H1 (cell line): ENCODE measurements at regions not wholly inside any gene's neighbourhood (a gene's known extent, or its start where the extent isn't known, plus 50 kb on each side); places are given as distances from the start of the nearest gene placed in this dataset.

Experiments used
- CTCF ChIA-PET: fragments of 300-600 bp; sonication (Branson Sonifier 250); formaldehyde crosslinking; loops from one replicate; lab custom pipeline; 2021; ENCODE audit not compliant: partially characterized antibody; lab: Charles Lee
- POLR2A ChIA-PET: fragments of 300-600 bp; sonication (Branson Sonifier 250); formaldehyde crosslinking; loops from one replicate; lab custom pipeline; 2021; ENCODE audit warnings: inconsistent platforms; ENCODE audit not compliant: partially characterized antibody; lab: Charles Lee
- DNase-seq, 2 experiments: peaks; one replicate each; pipeline versions ENCODE4 v3.0.0 to v3.0.0-alpha.2; 2010 to 2022; ENCODE audit warnings: low spot score in 2 of 2, low read depth in 1 of 2, mixed read lengths in 1 of 2
- FAIRE-seq: peaks from 2 replicates; lab custom pipeline; 2011; peaks lifted over from hg19 to GRCh38; lab: Jason Lieb, UNC
- H2AFZ ChIP-seq: 2 replicates; pipeline ENCODE4 v1.8.1; 2012; ENCODE audit warnings: low read length, inconsistent platforms
- H2AK5ac ChIP-seq: 2 replicates; pipeline ENCODE4 v1.6.1; 2013; ENCODE audit warnings: low read depth, low read length
- H2BK120ac ChIP-seq: replicated peaks from 2 replicates; pipeline ENCODE3; 2013; ENCODE audit warnings: low read depth, low read length, inconsistent platforms
- H2BK12ac ChIP-seq: 2 replicates; pipeline ENCODE4 v1.6.1; 2013; ENCODE audit warnings: low read depth, low read length
- H2BK15ac ChIP-seq: 2 replicates; pipeline ENCODE4 v1.6.1; 2013; ENCODE audit warnings: low read length
- H2BK20ac ChIP-seq: 2 replicates; pipeline ENCODE4 v1.6.1; 2013; ENCODE audit warnings: low read length
- H2BK5ac ChIP-seq: 2 replicates; pipeline ENCODE4 v1.6.1; 2013; ENCODE audit warnings: low read depth, low read length
- H3K14ac ChIP-seq: 2 replicates; pipeline ENCODE4 v1.6.1; 2013; ENCODE audit warnings: inconsistent platforms; ENCODE audit not compliant: insufficient read length
- H3K18ac ChIP-seq: 2 replicates; pipeline ENCODE4 v1.6.1; 2013; ENCODE audit warnings: low read length; ENCODE audit errors: extremely low read depth
- H3K23ac ChIP-seq: 2 replicates; pipeline ENCODE4 v1.6.1; 2013; ENCODE audit warnings: inconsistent platforms; ENCODE audit not compliant: insufficient read length
- H3K23me2 ChIP-seq: 2 replicates; pipeline ENCODE4 v1.6.1; 2013; ENCODE audit warnings: low read depth, low read length
- H3K27ac ChIP-seq: 2 replicates; pipeline ENCODE4 v1.6.1; 2011; ENCODE audit warnings: low read depth, low read length, inconsistent platforms
- H3K27me3 ChIP-seq, 4 experiments: replicated peaks in 1 of 4; 1 replicate in 1 of 4; 2 replicates in 3 of 4; pipeline versions ENCODE4 v1.6.1 to v1.8.1; 2011 to 2013; ENCODE audit warnings: low read length in 3 of 4, mild to moderate bottlenecking in 3 of 4, inconsistent platforms in 2 of 4, mixed read lengths in 2 of 4, moderate library complexity in 1 of 4; ENCODE audit not compliant: control insufficient read depth in 3 of 4, insufficient read depth in 3 of 4; ENCODE audit errors: extremely low read depth in 1 of 4
- H3K36me3 ChIP-seq, 4 experiments: 2 replicates each; pipeline versions ENCODE4 v1.6.1 to v1.8.1; 2011 to 2013; ENCODE audit warnings: mild to moderate bottlenecking in 4 of 4, low read length in 3 of 4, moderate library complexity in 2 of 4, control low read depth in 1 of 4, inconsistent platforms in 1 of 4; ENCODE audit not compliant: insufficient read depth in 4 of 4, control insufficient read depth in 2 of 4
- H3K4ac ChIP-seq: replicated peaks from 2 replicates; pipeline ENCODE3; 2013; ENCODE audit warnings: low read length, low read depth, mixed read lengths, inconsistent platforms; ENCODE audit not compliant: insufficient read length
- H3K4me1 ChIP-seq, 4 experiments: replicated peaks in 1 of 4; 1 replicate in 1 of 4; 2 replicates in 3 of 4; pipeline versions ENCODE4 v1.6.1 to v1.8.1; 2011 to 2013; ENCODE audit warnings: low read length in 3 of 4, inconsistent platforms in 2 of 4, mixed read lengths in 1 of 4; ENCODE audit not compliant: insufficient read depth in 4 of 4, control insufficient read depth in 3 of 4
- H3K4me2 ChIP-seq, 2 experiments: 2 replicates each; pipeline versions ENCODE4 v1.6.1 to v1.8.1; 2011 to 2013; ENCODE audit warnings: low read depth in 2 of 2, low read length in 2 of 2, control low read depth in 1 of 2, inconsistent platforms in 1 of 2, mild to moderate bottlenecking in 1 of 2; ENCODE audit not compliant: insufficient read depth in 1 of 2
- H3K4me3 ChIP-seq, 4 experiments: fragments of 200-600, 300-600 bp in 1 of 4; sonication (generic), shearing (Covaris generic), sonication (Bioruptor Twin) in 1 of 4; 2 replicates each; pipeline versions ENCODE4 v1.5.1 to v1.8.1; 2011 to 2016; ENCODE audit warnings: low read length in 4 of 4, low read depth in 3 of 4, control low read depth in 2 of 4, inconsistent platforms in 2 of 4, mild to moderate bottlenecking in 2 of 4, mixed read lengths in 1 of 4, moderate library complexity in 1 of 4; ENCODE audit not compliant: insufficient read depth in 2 of 4; ENCODE audit errors: extremely low read depth in 1 of 4
- H3K56ac ChIP-seq: replicated peaks from 2 replicates; pipeline ENCODE3; 2013; ENCODE audit warnings: low read depth, mild to moderate bottlenecking, mixed read lengths, low read length, inconsistent platforms; ENCODE audit not compliant: insufficient read length
- H3K79me1 ChIP-seq: 2 replicates; pipeline ENCODE4 v1.6.1; 2013; ENCODE audit warnings: low read depth, low read length, control low read depth
- H3K79me2 ChIP-seq, 2 experiments: 2 replicates each; pipeline versions ENCODE4 v1.6.1 to v1.8.1; 2012 to 2013; ENCODE audit warnings: low read length in 2 of 2, mild to moderate bottlenecking in 2 of 2, inconsistent platforms in 1 of 2; ENCODE audit not compliant: insufficient read depth in 2 of 2, control insufficient read depth in 1 of 2
- H3K9ac ChIP-seq, 4 experiments: replicated peaks in 1 of 4; 1 replicate in 1 of 4; 2 replicates in 3 of 4; pipeline versions ENCODE4 v1.6.1 to v1.8.1; 2011 to 2013; ENCODE audit warnings: low read depth in 3 of 4, low read length in 3 of 4, control low read depth in 2 of 4, mild to moderate bottlenecking in 2 of 4, moderate library complexity in 2 of 4, inconsistent platforms in 1 of 4; ENCODE audit errors: extremely low read depth in 1 of 4
- H3K9me3 ChIP-seq, 2 experiments: 2 replicates each; pipeline versions ENCODE4 v1.6.1 to v1.8.1; 2012 to 2013; ENCODE audit warnings: mild to moderate bottlenecking in 2 of 2, moderate library complexity in 2 of 2, control low read depth in 1 of 2, inconsistent platforms in 1 of 2, low read depth in 1 of 2, low read length in 1 of 2, mixed read lengths in 1 of 2; ENCODE audit not compliant: insufficient read depth in 2 of 2
- H4K20me1 ChIP-seq, 2 experiments: replicated peaks in 1 of 2; 2 replicates each; pipeline versions ENCODE3 to v1.8.1; 2011 to 2013; ENCODE audit warnings: inconsistent platforms in 2 of 2, low read length in 2 of 2, mild to moderate bottlenecking in 1 of 2; ENCODE audit not compliant: insufficient read depth in 2 of 2, control insufficient read depth in 1 of 2
- H4K5ac ChIP-seq: 2 replicates; pipeline ENCODE4 v1.6.1; 2013; ENCODE audit warnings: low read length, low read depth, mixed read lengths, inconsistent platforms; ENCODE audit not compliant: insufficient read length
- H4K8ac ChIP-seq: 2 replicates; pipeline ENCODE4 v1.8.0; 2013; ENCODE audit warnings: mild to moderate bottlenecking, moderate library complexity, low read length, inconsistent platforms; ENCODE audit not compliant: insufficient read depth; ENCODE audit errors: extremely low read depth
- H4K91ac ChIP-seq: replicated peaks from 2 replicates; pipeline ENCODE3; 2013; ENCODE audit warnings: low read length, mixed read lengths, inconsistent platforms; ENCODE audit not compliant: insufficient read length
- ATF2 ChIP-seq: IDR thresholded peaks from 2 replicates; pipeline ENCODE4 v1.6.1; 2012; ENCODE audit warnings: low read length, inconsistent platforms
- BACH1 ChIP-seq: IDR thresholded peaks from 2 replicates; pipeline ENCODE4 v1.6.1; 2012; ENCODE audit warnings: low read length, improper control_type of control experiment
- BCL11A ChIP-seq, 2 experiments: IDR thresholded peaks; one replicate each; pipeline ENCODE4 v1.6.1; 2011; ENCODE audit warnings: low read depth in 2 of 2, low read length in 2 of 2, mild to moderate bottlenecking in 2 of 2
- CHD2 ChIP-seq: IDR thresholded peaks from 2 replicates; pipeline ENCODE4 v1.6.1; 2012; ENCODE audit warnings: low read length, improper control_type of control experiment
- GTF2F1 ChIP-seq: IDR thresholded peaks from 2 replicates; pipeline ENCODE4 v1.6.1; 2012; ENCODE audit warnings: low read depth, low read length, improper control_type of control experiment, borderline replicate concordance
- HDAC2 ChIP-seq, 2 experiments: fragments of 300-600 bp in 1 of 2; sonication (generic) in 1 of 2; IDR thresholded peaks; 2 replicates each; pipeline ENCODE4 v1.6.1; 2011 to 2012; ENCODE audit warnings: low read depth in 2 of 2, low read length in 2 of 2, mild to moderate bottlenecking in 2 of 2, moderate library complexity in 2 of 2, borderline replicate concordance in 1 of 2, inconsistent platforms in 1 of 2
- HDAC6 ChIP-seq: IDR thresholded peaks from one replicate; pipeline ENCODE4 v1.7.1; 2012; ENCODE audit warnings: low read depth, mild to moderate bottlenecking, inconsistent platforms, low read length, moderate library complexity
- KDM1A ChIP-seq: fragments of 200-600, 300-600 bp; sonication (generic); IDR thresholded peaks from 2 replicates; pipeline ENCODE4 v1.7.1; 2016; ENCODE audit warnings: mild to moderate bottlenecking, low read length, borderline replicate concordance
- POLR2A ChIP-seq, 2 experiments: IDR thresholded peaks; 1 replicate in 1 of 2; 2 replicates in 1 of 2; pipeline ENCODE4 v1.6.1; 2011; ENCODE audit warnings: low read depth in 2 of 2, low read length in 2 of 2, mild to moderate bottlenecking in 2 of 2; ENCODE audit errors: control extremely low read depth in 1 of 2
- SAP30 ChIP-seq: fragments of 300-600 bp; sonication (generic); IDR thresholded peaks from 2 replicates; pipeline ENCODE4 v1.7.1; 2012; ENCODE audit warnings: low read length, moderate library complexity, mild to moderate bottlenecking, inconsistent platforms; ENCODE audit not compliant: insufficient read depth, insufficient replicate concordance
- TAF7 ChIP-seq: optimal IDR thresholded peaks from 2 replicates; pipeline ENCODE3; 2011; ENCODE audit warnings: low read depth, mild to moderate bottlenecking, inconsistent platforms, low read length, moderate library complexity, borderline replicate concordance
- TCF12 ChIP-seq: IDR thresholded peaks from 2 replicates; pipeline ENCODE4 v1.6.1; 2011; ENCODE audit warnings: low read depth, mild to moderate bottlenecking, low read length
- ZNF274 ChIP-seq: IDR thresholded peaks from 2 replicates; pipeline ENCODE4 v1.7.0; 2012; ENCODE audit warnings: low read length, borderline replicate concordance; ENCODE audit errors: extremely low read depth
- WGBS, 2 experiments: shearing (Covaris generic) in 1 of 2; methylation state at CpG; one replicate each; pipeline versions ENCODE4 v1.1.6 to v1.1.7; 2013 to 2015; ENCODE audit warnings: low lambda C conversion rate in 2 of 2, mixed read lengths in 2 of 2, inconsistent platforms in 1 of 2, low coverage in 1 of 2, missing lambda C conversion rate in 1 of 2; ENCODE audit not compliant: insufficient replicate concordance in 2 of 2, insufficient coverage in 1 of 2, insufficient read length in 1 of 2; ENCODE audit errors: extremely low coverage in 1 of 2, missing lambda C conversion rate in 1 of 2; 5-methylcytosine and 5-hydroxymethylcytosine counted together

DNA sequence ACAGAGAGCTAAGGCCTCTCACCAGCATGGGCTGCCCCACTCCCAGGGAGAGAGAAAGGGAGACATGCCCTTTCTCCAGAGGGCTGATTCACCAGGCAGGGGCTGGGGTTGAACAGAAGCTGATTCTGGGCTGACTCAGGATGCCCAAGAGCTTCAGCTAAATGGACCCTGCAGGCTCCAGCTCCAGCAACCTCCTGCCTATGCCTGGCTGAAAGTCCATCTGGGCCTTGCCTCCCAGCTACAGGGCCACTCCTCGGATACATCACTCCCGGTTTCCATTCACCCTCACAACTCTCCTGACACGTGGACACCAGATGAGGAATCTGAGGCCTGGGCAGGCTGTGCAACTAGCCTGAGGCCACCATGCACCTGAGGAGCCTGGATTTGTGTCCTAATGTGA is 215.5 kb downstream of the BUD13 start:
- no peak overlapping the region for H2AFZ ChIP-seq
- H4K91ac ChIP-seq: no peak overlapping the region
- peak overlapping the region; percentile 14; the same call in 1 of the 2 replicates for H4K8ac ChIP-seq
- no peak overlapping the region for H4K5ac ChIP-seq
- no peak overlapping the region for H3K27ac ChIP-seq
- H2BK20ac ChIP-seq: no peak overlapping the region
- H3K4me3 ChIP-seq: no peak overlapping the region
- H2BK15ac ChIP-seq: no peak overlapping the region
- H2BK120ac ChIP-seq: no peak overlapping the region
- H3K4me1 ChIP-seq: no peaks in the 10 kb centered on the region
- no peak overlapping the region for H3K18ac ChIP-seq
- H3K79me1 ChIP-seq: no peaks in the 10 kb centered on the region
- no peak overlapping the region for H3K14ac ChIP-seq
- no peak overlapping the region for H3K56ac ChIP-seq
- no peaks in the 10 kb centered on the region for H3K9me3 ChIP-seq
- no peak overlapping the region for H2BK5ac ChIP-seq
- no peaks in the 10 kb centered on the region for H4K20me1 ChIP-seq
- H3K23me2 ChIP-seq: no peaks in the 10 kb centered on the region; the same call in 1 of the 2 replicates
- CTCF ChIA-PET: interaction anchor here (0.9 to 1.8 kb wide), 2 partner anchors 24 to 175 kb away, joined by 3 to 5 read pairs; no protein-coding TSS in a partner anchor
- no peak overlapping the region for H3K4ac ChIP-seq
- no peak overlapping the region for H3K9ac ChIP-seq
- no peak overlapping the region for H3K4me2 ChIP-seq
- peaks cover 0 to 2% (median 0%) of the 10 kb centered on the region in 4 experiments; a peak in 2 of 7 replicates for H3K27me3 ChIP-seq
- no peak for DNase-seq
- WGBS, 2 experiments: 98% methylated on average over 3 of the region's 3 CpGs; no CpG with 5 or more reads in 1 of the 2 experiments
- no peak overlapping the region for H3K23ac ChIP-seq
- no peak overlapping the region for H2BK12ac ChIP-seq
- no peaks in the 10 kb centered on the region for H3K79me2 ChIP-seq
- no peaks in the 10 kb centered on the region for H3K36me3 ChIP-seq
- FAIRE-seq: no peak
- no peak overlapping the region for H2AK5ac ChIP-seq
- POLR2A ChIA-PET: no interaction called here
- TF ChIP-seq ATF2 (no peak), POLR2A (IDR thresholded peaks at IDR 0.05; ENCODE audit: control extremely low read depth in 1 of 2, low read depth in 2 of 2, low read length in 2 of 2) (no peak), GTF2F1 (no peak), BCL11A (IDR thresholded peaks at IDR 0.05; ENCODE audit: low read depth in 2 of 2, low read length in 2 of 2) (no peak), HDAC2 (IDR thresholded peaks at IDR 0.05; ENCODE audit: borderline replicate concordance in 1 of 2, low read depth in 2 of 2, low read length in 2 of 2) (no peak), ZNF274 (no peak), CHD2 (no peak), TCF12 (no peak), TAF7 (no peak), HDAC6 (no peak), SAP30 (no peak), BACH1 (no peak), KDM1A (no peak)
